Neuronal stem cell (in vitro differentiated cells): ENCODE measurements at regions not wholly inside any gene's neighbourhood (a gene's known extent, or its start where the extent isn't known, plus 50 kb on each side); places are given as distances from the start of the nearest gene placed in this dataset.

ENCODE experiments used
- DNase-seq: peaks from one replicate; pipeline ENCODE4 v3.0.0-alpha.2; 2013; ENCODE audit warnings: low spot score
- H2AFZ ChIP-seq: one replicate; pipeline ENCODE4 v1.6.1; 2013; ENCODE audit warnings: mild to moderate bottlenecking, low read length, inconsistent platforms
- H2AK5ac ChIP-seq: 2 replicates; pipeline ENCODE4 v1.6.1; 2013; ENCODE audit warnings: low read depth, mild to moderate bottlenecking, inconsistent platforms, low read length, moderate library complexity, mixed read lengths
- H2BK120ac ChIP-seq: 2 replicates; pipeline ENCODE4 v1.6.1; 2013; ENCODE audit warnings: low read depth, mild to moderate bottlenecking, inconsistent platforms, low read length, moderate library complexity, mixed read lengths
- H2BK12ac ChIP-seq: one replicate; pipeline ENCODE4 v1.6.1; 2013; ENCODE audit warnings: low read length, inconsistent platforms
- H2BK15ac ChIP-seq: 2 replicates; pipeline ENCODE4 v1.6.1; 2013; ENCODE audit warnings: mild to moderate bottlenecking, low read length, inconsistent platforms, mixed read lengths
- H2BK5ac ChIP-seq: one replicate; pipeline ENCODE4 v1.6.1; 2013; ENCODE audit warnings: inconsistent platforms, mild to moderate bottlenecking, low read length, moderate library complexity
- H3K14ac ChIP-seq: one replicate; pipeline ENCODE4 v1.6.1; 2013; ENCODE audit warnings: low read length, inconsistent platforms
- H3K18ac ChIP-seq: 2 replicates; pipeline ENCODE4 v1.6.1; 2013; ENCODE audit warnings: low read length, inconsistent platforms
- H3K23ac ChIP-seq: 2 replicates; pipeline ENCODE4 v1.6.1; 2013; ENCODE audit warnings: low read depth, mild to moderate bottlenecking, mixed read lengths, low read length, inconsistent platforms; ENCODE audit not compliant: poor library complexity
- H3K27ac ChIP-seq: replicated peaks from 3 replicates; pipeline ENCODE4 v1.5.1; 2013; ENCODE audit warnings: low read length, inconsistent platforms
- H3K27me3 ChIP-seq, 3 experiments: 2 replicates each; pipeline ENCODE4 v1.6.1; 2013; ENCODE audit warnings: low read length in 3 of 3, mild to moderate bottlenecking in 2 of 3, inconsistent platforms in 1 of 3, low read depth in 1 of 3, mixed read lengths in 1 of 3, moderate library complexity in 1 of 3; ENCODE audit not compliant: control insufficient read depth in 3 of 3, insufficient read depth in 3 of 3
- H3K36me3 ChIP-seq, 2 donors: replicated peaks in 1 of 2; 2 replicates each; pipeline ENCODE4 v1.6.1; 2013; ENCODE audit warnings: low read length in 2 of 2; ENCODE audit not compliant: control insufficient read depth in 2 of 2, insufficient read depth in 2 of 2
- H3K4ac ChIP-seq: 2 replicates; pipeline ENCODE4 v1.6.1; 2013; ENCODE audit warnings: inconsistent platforms, mild to moderate bottlenecking, low read length, moderate library complexity
- H3K4me1 ChIP-seq, 2 donors: 1 replicate in 1 of 2; 2 replicates in 1 of 2; pipeline ENCODE4 v1.6.1; 2013; ENCODE audit warnings: low read length in 2 of 2, low read depth in 1 of 2; ENCODE audit not compliant: control insufficient read depth in 2 of 2, insufficient read depth in 1 of 2
- H3K4me2 ChIP-seq: one replicate; pipeline ENCODE4 v1.6.1; 2013; ENCODE audit warnings: mild to moderate bottlenecking, low read length, inconsistent platforms; ENCODE audit not compliant: insufficient read depth, poor library complexity, severe bottlenecking
- H3K4me3 ChIP-seq, 2 donors: 2 replicates each; pipeline ENCODE4 v1.5.1; 2013; ENCODE audit warnings: low read length in 2 of 2, mild to moderate bottlenecking in 2 of 2, inconsistent platforms in 1 of 2, moderate library complexity in 1 of 2
- H3K79me1 ChIP-seq: one replicate; pipeline ENCODE4 v1.6.1; 2013; ENCODE audit warnings: low read depth, mild to moderate bottlenecking, inconsistent platforms, low read length, moderate library complexity
- H3K9ac ChIP-seq: one replicate; pipeline ENCODE4 v1.6.1; 2013; ENCODE audit warnings: mild to moderate bottlenecking, low read depth, low read length, inconsistent platforms; ENCODE audit not compliant: poor library complexity
- H3K9me3 ChIP-seq, 2 donors: replicated peaks in 1 of 2; 2 replicates each; pipeline versions ENCODE3 to v1.6.1; 2013; ENCODE audit warnings: low read length in 2 of 2, mild to moderate bottlenecking in 2 of 2, inconsistent platforms in 1 of 2, low read depth in 1 of 2, mixed read lengths in 1 of 2, moderate library complexity in 1 of 2; ENCODE audit not compliant: control insufficient read depth in 2 of 2, insufficient read depth in 1 of 2
- H4K8ac ChIP-seq: one replicate; pipeline ENCODE4 v1.6.1; 2013; ENCODE audit warnings: low read depth, mild to moderate bottlenecking, inconsistent platforms, low read length, moderate library complexity
- H4K91ac ChIP-seq: one replicate; pipeline ENCODE4 v1.6.1; 2013; ENCODE audit warnings: low read length, low read depth, mild to moderate bottlenecking, inconsistent platforms; ENCODE audit not compliant: poor library complexity
- WGBS, 2 donors: extraction: QIAGEN DNeasy Blood & Tissue Kit; methylation state at CpG; one replicate each; pipeline ENCODE4 v1.1.7; 2013; ENCODE audit warnings: missing lambda C conversion rate in 2 of 2, mixed read lengths in 1 of 2; ENCODE audit not compliant: insufficient read length in 2 of 2, insufficient replicate concordance in 1 of 2; ENCODE audit errors: extremely low coverage in 2 of 2; 5-methylcytosine and 5-hydroxymethylcytosine counted together

- H2BK120ac ChIP-seq: no peak overlapping the region
- no peaks in the 10 kb centered on the region for H3K36me3 ChIP-seq
- H2AK5ac ChIP-seq: no peak overlapping the region
- H2BK15ac ChIP-seq: no peak overlapping the region
- H3K4me3 ChIP-seq: no peak overlapping the region
- no peak for DNase-seq
- no peaks in the 10 kb centered on the region for H3K27me3 ChIP-seq
- H3K4me2 ChIP-seq: no peak overlapping the region
- H2AFZ ChIP-seq: no peak overlapping the region
- H4K91ac ChIP-seq: no peak overlapping the region
- WGBS, 2 donors: no CpG with 5 or more reads among the region's 10 CpGs
- H2BK12ac ChIP-seq: no peak overlapping the region
- no peak overlapping the region for H3K14ac ChIP-seq
- no peak overlapping the region for H3K27ac ChIP-seq
- peak overlapping the region; percentile 51 for H3K18ac ChIP-seq
- H3K4ac ChIP-seq: no peak overlapping the region
- no peak overlapping the region for H3K9ac ChIP-seq
- H3K23ac ChIP-seq: no peak overlapping the region
- H4K8ac ChIP-seq: no peak overlapping the region
- peaks cover 0 to 17% of the 10 kb centered on the region in 2 donors for H3K9me3 ChIP-seq
- no peaks in the 10 kb centered on the region for H3K79me1 ChIP-seq
- H2BK5ac ChIP-seq: no peak overlapping the region
- H3K4me1 ChIP-seq: peaks cover 0 to 10% of the 10 kb centered on the region in 2 donors
These were observed 263.3 kb downstream of the GLRX3 start for GRCh38 chr10:130399425-130399950.

- Histone ChIP-seq H3K79me1 (no peaks in the 10 kb centered on the region), H3K9ac (no peak overlapping the region), H2BK15ac (no peak overlapping the region), H3K4ac (no peak overlapping the region), H4K8ac (no peak overlapping the region), H3K36me3 (no peaks in the 10 kb centered on the region), H3K4me1 (peaks cover 0 to 16% of the 10 kb centered on the region in 2 donors), H2AFZ (no peak overlapping the region), H3K27me3 (no peaks in the 10 kb centered on the region), H2BK120ac (no peak overlapping the region), H2BK5ac (no peak overlapping the region), H3K23ac (no peak overlapping the region), H3K18ac (no peak overlapping the region), H2BK12ac (no peak overlapping the region), H3K4me2 (no peak overlapping the region), H3K27ac (no peak overlapping the region), H3K9me3 (peaks cover 0 to 9% of the 10 kb centered on the region in 2 donors), H2AK5ac (no peak overlapping the region), H4K91ac (no peak overlapping the region), H3K4me3 (no peak overlapping the region), H3K14ac (no peak overlapping the region)
- no CpG with 5 or more reads among the region's 5 CpGs for WGBS, 2 donors
- DNase-seq: no peak
These were observed 264.7 kb downstream of the GLRX3 start for GRCh38 chr10:130400890-130401289.

- no peak overlapping the region for H2BK15ac ChIP-seq
- H3K27ac ChIP-seq: no peak overlapping the region
- H3K4me1 ChIP-seq: peaks cover 0 to 16% of the 10 kb centered on the region in 2 donors
- H2BK12ac ChIP-seq: no peak overlapping the region
- no peak overlapping the region for H2BK5ac ChIP-seq
- H2AK5ac ChIP-seq: peak overlapping the region; percentile 32
- DNase-seq: no peak
- H4K91ac ChIP-seq: no peak overlapping the region
- no peak overlapping the region for H2BK120ac ChIP-seq
- H3K27me3 ChIP-seq: no peaks in the 10 kb centered on the region
- no peaks in the 10 kb centered on the region for H3K79me1 ChIP-seq
- H4K8ac ChIP-seq: no peak overlapping the region
- H3K18ac ChIP-seq: no peak overlapping the region
- no peak overlapping the region for H2AFZ ChIP-seq
- WGBS, 2 donors: no CpG with 5 or more reads among the region's 16 CpGs
- no peak overlapping the region for H3K14ac ChIP-seq
- H3K4me2 ChIP-seq: no peak overlapping the region
- H3K36me3 ChIP-seq: no peaks in the 10 kb centered on the region
- H3K9ac ChIP-seq: no peak overlapping the region
- H3K4me3 ChIP-seq: no peak overlapping the region
- H3K4ac ChIP-seq: no peak overlapping the region
- H3K23ac ChIP-seq: no peak overlapping the region
- peaks cover 0 to 5% of the 10 kb centered on the region in 2 donors for H3K9me3 ChIP-seq
These were observed 265.9 kb downstream of the GLRX3 start for GRCh38 chr10:130401860-130402765.
